Adrenal gland (tissue), 9 donors: ENCODE measurements at regions not wholly inside any gene's neighbourhood (a gene's known extent, or its start where the extent isn't known, plus 50 kb on each side); places are given as distances from the start of the nearest gene placed in this dataset.

Source experiments
- DNase-seq, 7 donors: peaks; one replicate each; pipeline ENCODE4 v3.0.0-alpha.2; 2019 to 2020
- H3K27ac ChIP-seq, 5 donors: fragments of 200-600 bp; sonication (generic) in 4 of 5; 1 replicate in 3 of 5; 2 replicates in 2 of 5; pipeline versions ENCODE4 v1.5.1 to v1.8.0; 2016 to 2020; ENCODE audit warnings: mild to moderate bottlenecking in 1 of 5
- H3K27me3 ChIP-seq: fragments of 200-600 bp; 2 replicates; pipeline ENCODE4 v1.8.0; 2021
- H3K36me3 ChIP-seq, 2 donors: fragments of 200-600 bp; replicated peaks in 1 of 2; 1 replicate in 1 of 2; 2 replicates in 1 of 2; pipeline versions ENCODE4 v1.5.1 to v1.8.0; 2018 to 2022
- H3K4me1 ChIP-seq, 2 donors: fragments of 200-600 bp; replicated peaks in 1 of 2; 1 replicate in 1 of 2; 2 replicates in 1 of 2; pipeline versions ENCODE4 v1.5.1 to v1.8.0; 2018 to 2021
- H3K4me3 ChIP-seq, 4 donors: fragments of 200-600 bp; sonication (generic) in 3 of 4; one replicate each; pipeline ENCODE4 v1.5.1; 2016 to 2018
- H3K9me3 ChIP-seq, 3 donors: fragments of 200-600 bp; sonication (generic) in 1 of 3; replicated peaks in 1 of 3; 1 replicate in 2 of 3; 2 replicates in 1 of 3; pipeline versions ENCODE4 v1.5.1 to v1.8.0; 2016 to 2021
- CTCF ChIP-seq, 6 experiments: fragments of 450-650 bp in 4 of 6; fragments of 200-600 bp in 2 of 6; sonication (generic) in 1 of 6; IDR thresholded peaks; 1 replicate in 5 of 6; 2 replicates in 1 of 6; pipeline versions ENCODE4 v1.5.1 to v1.8.0; 2016 to 2021; ENCODE audit warnings: antibody characterized with exemption in 6 of 6, mild to moderate bottlenecking in 2 of 6, moderate library complexity in 1 of 6
- POLR2A ChIP-seq, 2 donors: fragments of 450-650 bp; IDR thresholded peaks; one replicate each; pipeline ENCODE4 v1.6.1; 2017; ENCODE audit warnings: antibody characterized with exemption in 2 of 2, mild to moderate bottlenecking in 2 of 2, moderate library complexity in 1 of 2
- WGBS, 4 donors: extraction: QIAGEN DNeasy Blood & Tissue Kit in 2 of 4; methylation state at CpG; one replicate each; pipeline versions ENCODE4 v1.1.5 to v1.1.7; 2013 to 2017; 5-methylcytosine and 5-hydroxymethylcytosine counted together
- intact Hi-C, 2 donors: fragments of 100-400 bp; cut with DNase I; formaldehyde crosslinking; loops; one replicate each; pipeline versions ENCODE4 v1.14.1 to v1.15.0; 2022 to 2023
- donor health status: healthy with polysubstance abuse.
- donor health status: Bipolar disorder and iron deficiency.
- donor health status: DM: yes; HTN: yes; CAD: no.
- donor health status: DM: no; HTN: no; CAD: no.
- donor health status: DM: no; HTN: no; CAD: no.

- 51 to 72% (median 60%) methylated on average over 6 of the region's 6 CpGs for WGBS, 4 donors
- no peak overlapping the region for H3K27ac ChIP-seq
- TF ChIP-seq POLR2A (IDR thresholded peaks at IDR 0.05), result no peak
- TF ChIP-seq CTCF (IDR thresholded peaks at IDR 0.05), result no peak
- no peaks in the 10 kb centered on the region for H3K9me3 ChIP-seq
- no peak overlapping the region for H3K4me3 ChIP-seq
- intact Hi-C loops, result no loop called here
- no peak for DNase-seq
- no peaks in the 10 kb centered on the region for H3K36me3 ChIP-seq
- no peaks in the 10 kb centered on the region for H3K4me1 ChIP-seq
- H3K27me3 ChIP-seq, result peaks cover 3% of the 10 kb centered on the region
These were observed 314.2 kb downstream of the FOXL1 start for GRCh38 chr16:86892509-86892908.

- H3K27ac ChIP-seq, result no peak overlapping the region
- H3K27me3 ChIP-seq, result peaks cover 3% of the 10 kb centered on the region
- 68 to 75% (median 70%) methylated on average over 10 of the region's 10 CpGs for WGBS, 4 donors
- TF ChIP-seq CTCF (IDR thresholded peaks at IDR 0.05), result no peak
- TF ChIP-seq POLR2A (IDR thresholded peaks at IDR 0.05), result no peak
- intact Hi-C loops, result no loop called here
- H3K9me3 ChIP-seq, result no peaks in the 10 kb centered on the region
- no peak for DNase-seq
- no peaks in the 10 kb centered on the region for H3K4me1 ChIP-seq
- H3K4me3 ChIP-seq, result no peak overlapping the region
- H3K36me3 ChIP-seq, result no peaks in the 10 kb centered on the region
These were observed 315.2 kb downstream of the FOXL1 start for GRCh38 chr16:86893506-86893905.

GRCh38 chr16:86894029-86894567 is 315.7 kb downstream of the FOXL1 start:
- Histone ChIP-seq H3K36me3 (no peaks in the 10 kb centered on the region), H3K4me3 (no peak overlapping the region), H3K27me3 (peaks cover 3% of the 10 kb centered on the region), H3K4me1 (no peaks in the 10 kb centered on the region), H3K9me3 (no peaks in the 10 kb centered on the region), H3K27ac (no peak overlapping the region)
- TF ChIP-seq CTCF (IDR thresholded peaks at IDR 0.05), result no peak
- TF ChIP-seq POLR2A (IDR thresholded peaks at IDR 0.05), result no peak
- whole genome bisulfite sequencing, 4 donors, result 84 to 91% (median 86%) methylated on average over 19 to 24 of the region's 24 CpGs
- no peak for DNase-seq
- intact Hi-C loops, result no loop called here

- Histone ChIP-seq H3K27me3 (peaks cover 3% of the 10 kb centered on the region), H3K9me3 (no peaks in the 10 kb centered on the region), H3K27ac (no peak overlapping the region), H3K36me3 (no peaks in the 10 kb centered on the region), H3K4me1 (no peaks in the 10 kb centered on the region), H3K4me3 (no peak overlapping the region)
- TF ChIP-seq CTCF (IDR thresholded peaks at IDR 0.05) (no peak), POLR2A (IDR thresholded peaks at IDR 0.05) (no peak)
- 72 to 76% (median 75%) methylated on average over 6 to 15 of the region's 15 CpGs for WGBS, 4 donors
- no peak for DNase-seq
- intact Hi-C loops, result no loop called here
These were observed 316.6 kb downstream of the FOXL1 start for GRCh38 chr16:86894925-86895324.
